Endodermal cell (in vitro differentiated cells): ENCODE measurements at regions not wholly inside any gene's neighbourhood (a gene's known extent, or its start where the extent isn't known, plus 50 kb on each side); places are given as distances from the start of the nearest gene placed in this dataset.

Experiments used
- DNase-seq: peaks from one replicate; pipeline ENCODE4 v3.0.0-alpha.2; 2017
- H3K27ac ChIP-seq: 2 replicates; pipeline ENCODE4 v1.5.1; 2013; ENCODE audit warnings: mild to moderate bottlenecking, low read depth, low read length, moderate library complexity
- H3K27me3 ChIP-seq: 2 replicates; pipeline ENCODE4 v1.6.1; 2013; ENCODE audit warnings: mild to moderate bottlenecking, low read length, moderate library complexity; ENCODE audit not compliant: insufficient read depth, control insufficient read depth, poor library complexity, severe bottlenecking
- H3K36me3 ChIP-seq: 2 replicates; pipeline ENCODE4 v1.7.0; 2013; ENCODE audit warnings: mild to moderate bottlenecking, low read length, moderate library complexity; ENCODE audit not compliant: control insufficient read depth, insufficient read depth
- H3K4me1 ChIP-seq: one replicate; pipeline ENCODE4 v1.7.0; 2013; ENCODE audit warnings: low read length; ENCODE audit not compliant: control insufficient read depth, insufficient read depth
- H3K4me3 ChIP-seq: 2 replicates; pipeline ENCODE4 v1.5.1; 2013; ENCODE audit warnings: mild to moderate bottlenecking, low read length, moderate library complexity
- H3K9ac ChIP-seq: 2 replicates; pipeline ENCODE4 v1.6.1; 2013; ENCODE audit warnings: mild to moderate bottlenecking, low read length, moderate library complexity; ENCODE audit not compliant: poor library complexity, severe bottlenecking; ENCODE audit errors: extremely low read depth
- H3K9me3 ChIP-seq: 2 replicates; pipeline ENCODE4 v1.6.1; 2013; ENCODE audit warnings: mild to moderate bottlenecking, low read length, moderate library complexity; ENCODE audit not compliant: control insufficient read depth
- H3K27ac Mint-ChIP-seq: 2 replicates; pipeline ENCODE4 v1.8.0; 2020; ENCODE audit warnings: mixed read lengths
- H3K27me3 Mint-ChIP-seq: 2 replicates; pipeline ENCODE4 v1.8.0; 2021; ENCODE audit warnings: mild to moderate bottlenecking, mixed read lengths; ENCODE audit not compliant: insufficient read depth
- H3K36me3 Mint-ChIP-seq: 2 replicates; pipeline ENCODE4 v1.8.0; 2020; ENCODE audit warnings: low read depth, mixed read lengths
- H3K4me1 Mint-ChIP-seq: 2 replicates; pipeline ENCODE4 v1.8.0; 2020; ENCODE audit warnings: mixed read lengths
- H3K4me3 Mint-ChIP-seq: 2 replicates; pipeline ENCODE4 v1.8.0; 2020; ENCODE audit warnings: mild to moderate bottlenecking, moderate library complexity, mixed read lengths
- H3K9me3 Mint-ChIP-seq: 2 replicates; pipeline ENCODE4 v1.8.0; 2020; ENCODE audit warnings: mild to moderate bottlenecking, mixed read lengths
- WGBS, 2 experiments: methylation state at CpG; one replicate each; pipeline versions ENCODE4 v1.1.5 to v1.1.7; 2013; ENCODE audit warnings: missing lambda C conversion rate in 2 of 2, mixed read lengths in 1 of 2; ENCODE audit not compliant: insufficient coverage in 1 of 2, insufficient read length in 1 of 2; 5-methylcytosine and 5-hydroxymethylcytosine counted together
- TF ChIP-seq, protein P1 (sequence below): fragments of 200-600 bp; sonication (generic); conservative IDR thresholded peaks from 2 replicates; pipeline ENCODE4 v1.5.0; 2021; ENCODE audit warnings: antibody characterized with exemption, mild to moderate bottlenecking

DNA sequence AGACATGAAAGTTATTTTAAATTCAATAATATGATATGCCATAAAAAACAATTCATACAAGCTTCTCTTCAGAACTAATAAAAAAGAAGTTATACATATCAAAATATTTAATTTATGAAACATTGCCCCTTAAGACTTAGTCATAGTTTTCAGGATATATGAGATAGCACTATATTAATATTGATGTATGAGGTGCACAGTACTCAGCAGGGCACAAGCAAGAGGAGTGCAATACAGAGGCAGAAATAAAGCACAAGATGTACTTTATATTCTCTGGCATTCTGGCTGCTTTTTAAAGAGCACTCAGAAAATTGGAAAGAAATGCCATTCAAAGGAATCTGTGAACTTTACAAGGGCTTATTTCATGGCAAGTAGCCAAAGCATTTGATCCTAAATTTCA lies 274.9 kb downstream of the CPXCR1 start:
- Mint-ChIP-seq H3K27me3 (no peaks in the 10 kb centered on the region), H3K4me1 (no peaks in the 10 kb centered on the region), H3K36me3 (no peaks in the 10 kb centered on the region), H3K4me3 (no peak overlapping the region), H3K27ac (no peak overlapping the region), H3K9me3 (peaks cover 18% of the 10 kb centered on the region)
- no peaks in the 10 kb centered on the region for H3K4me1 ChIP-seq
- no peaks in the 10 kb centered on the region for H3K27me3 ChIP-seq
- H3K9me3 ChIP-seq: no peaks in the 10 kb centered on the region
- no peak overlapping the region for H3K4me3 ChIP-seq
- H3K9ac ChIP-seq: no peak overlapping the region
- no peak for DNase-seq
- H3K36me3 ChIP-seq: no peaks in the 10 kb centered on the region
- no peak overlapping the region for H3K27ac ChIP-seq
- TF ChIP-seq, protein P1, sequence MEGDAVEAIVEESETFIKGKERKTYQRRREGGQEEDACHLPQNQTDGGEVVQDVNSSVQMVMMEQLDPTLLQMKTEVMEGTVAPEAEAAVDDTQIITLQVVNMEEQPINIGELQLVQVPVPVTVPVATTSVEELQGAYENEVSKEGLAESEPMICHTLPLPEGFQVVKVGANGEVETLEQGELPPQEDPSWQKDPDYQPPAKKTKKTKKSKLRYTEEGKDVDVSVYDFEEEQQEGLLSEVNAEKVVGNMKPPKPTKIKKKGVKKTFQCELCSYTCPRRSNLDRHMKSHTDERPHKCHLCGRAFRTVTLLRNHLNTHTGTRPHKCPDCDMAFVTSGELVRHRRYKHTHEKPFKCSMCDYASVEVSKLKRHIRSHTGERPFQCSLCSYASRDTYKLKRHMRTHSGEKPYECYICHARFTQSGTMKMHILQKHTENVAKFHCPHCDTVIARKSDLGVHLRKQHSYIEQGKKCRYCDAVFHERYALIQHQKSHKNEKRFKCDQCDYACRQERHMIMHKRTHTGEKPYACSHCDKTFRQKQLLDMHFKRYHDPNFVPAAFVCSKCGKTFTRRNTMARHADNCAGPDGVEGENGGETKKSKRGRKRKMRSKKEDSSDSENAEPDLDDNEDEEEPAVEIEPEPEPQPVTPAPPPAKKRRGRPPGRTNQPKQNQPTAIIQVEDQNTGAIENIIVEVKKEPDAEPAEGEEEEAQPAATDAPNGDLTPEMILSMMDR: no peak

DNA sequence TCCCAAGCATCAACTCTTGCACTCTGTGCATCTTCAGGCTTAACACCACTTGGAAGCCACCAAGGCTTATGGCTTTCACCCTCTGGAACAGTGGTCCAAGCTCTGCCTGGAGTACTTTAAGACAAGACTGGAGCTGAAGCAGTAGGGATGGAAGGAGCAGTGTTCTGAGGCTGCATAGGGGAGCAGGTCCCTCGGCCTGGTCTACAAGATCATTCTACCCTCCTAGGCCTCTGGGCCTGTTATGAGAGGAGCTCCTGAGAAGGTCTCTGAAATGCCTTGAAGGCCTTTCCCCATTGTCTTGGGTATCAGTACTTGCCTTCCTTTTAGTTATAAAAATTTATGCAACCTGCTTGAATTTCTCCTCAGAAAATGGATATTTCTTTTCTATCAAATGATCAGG lies 286.7 kb downstream of the CPXCR1 start:
- Histone ChIP-seq H3K9ac (no peak overlapping the region), H3K27me3 (no peaks in the 10 kb centered on the region), H3K36me3 (no peaks in the 10 kb centered on the region), H3K27ac (no peak overlapping the region), H3K9me3 (peaks cover 21% of the 10 kb centered on the region), H3K4me3 (no peak overlapping the region), H3K4me1 (no peaks in the 10 kb centered on the region)
- TF ChIP-seq, protein P1: no peak
- Mint-ChIP-seq H3K4me3 (no peak overlapping the region), H3K4me1 (peaks cover 1% of the 10 kb centered on the region), H3K36me3 (peaks cover 7% of the 10 kb centered on the region), H3K9me3 (peaks cover 59% of the 10 kb centered on the region), H3K27ac (no peak overlapping the region), H3K27me3 (no peaks in the 10 kb centered on the region)
- no peak for DNase-seq
- 83% methylated on average over 1 of the region's 1 CpG; no CpG with 5 or more reads in 1 of the 2 experiments for WGBS, 2 experiments

DNA sequence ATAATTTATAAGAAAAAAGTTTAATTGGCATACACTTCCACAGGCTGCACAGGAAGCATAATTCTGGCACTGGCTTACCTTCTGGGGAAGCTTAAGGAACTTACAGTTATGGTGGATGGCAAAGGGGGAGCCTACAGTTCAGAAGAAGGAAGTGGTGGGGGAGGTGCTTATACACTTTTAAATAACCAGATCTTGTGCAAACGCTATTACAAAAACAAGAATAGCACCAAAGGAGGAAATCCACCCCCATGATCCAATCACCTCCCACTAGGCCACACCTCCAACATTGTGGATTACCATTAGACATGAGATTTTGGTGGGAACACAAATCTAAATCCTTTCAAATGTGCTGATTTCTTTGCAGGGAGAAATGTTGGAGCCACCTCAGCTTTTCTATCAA lies 287.7 kb downstream of the CPXCR1 start:
- DNase-seq: no peak
- WGBS, 2 experiments: no CpG with 5 or more reads among the region's 1 CpG
- Mint-ChIP-seq H3K4me3 (no peak overlapping the region), H3K27ac (no peak overlapping the region), H3K9me3 (peaks cover 57% of the 10 kb centered on the region), H3K36me3 (peaks cover 7% of the 10 kb centered on the region), H3K27me3 (no peaks in the 10 kb centered on the region), H3K4me1 (no peaks in the 10 kb centered on the region)
- Histone ChIP-seq H3K9me3 (peaks cover 21% of the 10 kb centered on the region), H3K36me3 (no peaks in the 10 kb centered on the region), H3K4me1 (no peaks in the 10 kb centered on the region), H3K27ac (no peak overlapping the region), H3K9ac (no peak overlapping the region), H3K4me3 (no peak overlapping the region), H3K27me3 (no peaks in the 10 kb centered on the region)
- TF ChIP-seq, protein P1: no peak
